ENCODE measurements at regions not wholly inside any gene's neighbourhood (a gene's known extent, or its start where the extent isn't known, plus 50 kb on each side); places are given as distances from the start of the nearest gene placed in this dataset.

DNA sequence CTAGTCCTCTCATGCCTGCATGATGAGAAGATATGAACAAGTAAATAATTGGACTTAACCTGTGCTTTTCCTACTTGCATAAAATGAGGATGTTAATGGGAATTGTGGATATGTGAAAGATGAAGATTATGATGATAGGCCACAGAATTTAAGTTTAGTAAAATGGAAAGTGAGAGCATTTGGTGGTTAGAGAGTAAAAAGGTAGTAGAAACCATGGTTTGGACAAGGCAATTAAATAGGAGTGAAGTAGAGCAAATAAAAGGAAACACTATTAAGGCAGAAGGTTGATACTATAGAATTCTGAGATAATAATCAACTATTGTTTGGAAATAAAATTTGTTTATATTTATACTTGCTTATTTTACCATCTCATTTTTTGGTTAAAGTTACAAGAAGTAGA lies 1162.5 kb downstream of the MRPL39 start:
- no peak for DNase-seq (ENCODE audit: low read depth, low spot score)
- dilution Hi-C loops (cut with MboI; ENCODE audit: extremely low pct_ligation_motif_present, low sequenced_read_pairs): no loop called here
- H3K27ac ChIP-seq (ENCODE audit: control insufficient read depth, insufficient read depth, low read length): no peak overlapping the region

DNA sequence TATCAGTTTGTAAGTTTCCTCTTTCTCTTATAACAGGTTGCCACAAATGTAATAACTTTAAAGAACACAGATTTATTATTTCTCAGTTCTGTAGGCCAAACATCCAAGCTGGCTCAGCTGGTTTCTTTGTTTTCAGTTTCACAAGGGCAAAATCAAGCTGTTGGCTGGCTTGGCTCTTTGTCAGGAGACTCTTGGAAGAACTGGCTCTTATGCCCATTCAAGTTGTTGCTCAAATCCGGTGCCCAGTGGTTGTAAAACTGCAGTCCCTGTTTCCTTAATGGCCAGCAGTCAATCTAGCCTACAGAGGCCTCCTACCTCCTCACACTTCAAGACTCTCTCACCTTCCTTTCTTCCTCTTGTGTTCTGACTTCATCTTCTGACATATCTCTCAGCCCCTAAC lies 1171.0 kb downstream of the MRPL39 start:
- Histone ChIP-seq H3K79me2 (ENCODE audit: control insufficient read depth, insufficient read depth, low read length) (no peaks in the 10 kb centered on the region), H3K4me2 (ENCODE audit: control insufficient read depth, extremely low read depth, insufficient read depth, low read depth, low read length) (no peak overlapping the region), H3K9me3 (ENCODE audit: control insufficient read depth, low read depth, low read length) (no peaks in the 10 kb centered on the region), H4K20me1 (ENCODE audit: control insufficient read depth, extremely low read depth, insufficient read depth, low read length) (no peaks in the 10 kb centered on the region), H3K4me1 (ENCODE audit: control insufficient read depth, extremely low read depth, insufficient read depth, low read length) (no peaks in the 10 kb centered on the region), H3K36me3 (ENCODE audit: control insufficient read depth in 2 of 2, extremely low read depth in 1 of 2, insufficient read depth in 2 of 2, low read length in 2 of 2) (no peaks in the 10 kb centered on the region), H3K9ac (ENCODE audit: control insufficient read depth, extremely low read depth, insufficient read depth, low read length) (no peak overlapping the region), H2AFZ (ENCODE audit: control insufficient read depth, low read length) (no peak overlapping the region), H3K9me1 (ENCODE audit: control insufficient read depth, extremely low read depth, insufficient read depth, low read length) (no peaks in the 10 kb centered on the region), H3K27ac (ENCODE audit: control insufficient read depth, insufficient read depth, low read length) (no peak overlapping the region), H3K27me3 (ENCODE audit: control insufficient read depth, extremely low read depth, insufficient read depth, low read length) (no peaks in the 10 kb centered on the region), H3K4me3 (ENCODE audit: control insufficient read depth in 2 of 3, extremely low read depth in 1 of 3, insufficient read depth in 2 of 3, low read depth in 1 of 3, low read length in 3 of 3) (no peak overlapping the region)
- dilution Hi-C loops (cut with MboI; ENCODE audit: extremely low pct_ligation_motif_present, low sequenced_read_pairs): no loop called here
- no peak for DNase-seq (ENCODE audit: low read depth, low spot score)
- FAIRE-seq: no peak
- no peak for TF ChIP-seq EZH2 (IDR thresholded peaks at IDR 0.05; ENCODE audit: low read length)
- TF ChIP-seq, protein P1, sequence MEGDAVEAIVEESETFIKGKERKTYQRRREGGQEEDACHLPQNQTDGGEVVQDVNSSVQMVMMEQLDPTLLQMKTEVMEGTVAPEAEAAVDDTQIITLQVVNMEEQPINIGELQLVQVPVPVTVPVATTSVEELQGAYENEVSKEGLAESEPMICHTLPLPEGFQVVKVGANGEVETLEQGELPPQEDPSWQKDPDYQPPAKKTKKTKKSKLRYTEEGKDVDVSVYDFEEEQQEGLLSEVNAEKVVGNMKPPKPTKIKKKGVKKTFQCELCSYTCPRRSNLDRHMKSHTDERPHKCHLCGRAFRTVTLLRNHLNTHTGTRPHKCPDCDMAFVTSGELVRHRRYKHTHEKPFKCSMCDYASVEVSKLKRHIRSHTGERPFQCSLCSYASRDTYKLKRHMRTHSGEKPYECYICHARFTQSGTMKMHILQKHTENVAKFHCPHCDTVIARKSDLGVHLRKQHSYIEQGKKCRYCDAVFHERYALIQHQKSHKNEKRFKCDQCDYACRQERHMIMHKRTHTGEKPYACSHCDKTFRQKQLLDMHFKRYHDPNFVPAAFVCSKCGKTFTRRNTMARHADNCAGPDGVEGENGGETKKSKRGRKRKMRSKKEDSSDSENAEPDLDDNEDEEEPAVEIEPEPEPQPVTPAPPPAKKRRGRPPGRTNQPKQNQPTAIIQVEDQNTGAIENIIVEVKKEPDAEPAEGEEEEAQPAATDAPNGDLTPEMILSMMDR (optimal IDR thresholded peaks at IDR 0.05 in 1 of 3, IDR thresholded peaks at IDR 0.05 in 1 of 3, conservative IDR thresholded peaks at IDR 0.05 in 1 of 3; ENCODE audit: extremely low read depth in 1 of 3, insufficient read depth in 2 of 3, low read length in 3 of 3): no peak

More for the DNA sequence above, 1162.5 kb downstream of the MRPL39 start:
- Histone ChIP-seq H4K20me1 (ENCODE audit: control insufficient read depth, extremely low read depth, insufficient read depth, low read length) (no peaks in the 10 kb centered on the region), H3K9me1 (ENCODE audit: control insufficient read depth, extremely low read depth, insufficient read depth, low read length) (no peaks in the 10 kb centered on the region), H3K27me3 (ENCODE audit: control insufficient read depth, extremely low read depth, insufficient read depth, low read length) (no peaks in the 10 kb centered on the region), H3K36me3 (ENCODE audit: control insufficient read depth in 2 of 2, extremely low read depth in 1 of 2, insufficient read depth in 2 of 2, low read length in 2 of 2) (no peaks in the 10 kb centered on the region), H3K4me3 (ENCODE audit: control insufficient read depth in 2 of 3, extremely low read depth in 1 of 3, insufficient read depth in 2 of 3, low read depth in 1 of 3, low read length in 3 of 3) (no peak overlapping the region), H2AFZ (ENCODE audit: control insufficient read depth, low read length) (no peak overlapping the region), H3K9ac (ENCODE audit: control insufficient read depth, extremely low read depth, insufficient read depth, low read length) (no peak overlapping the region), H3K79me2 (ENCODE audit: control insufficient read depth, insufficient read depth, low read length) (no peaks in the 10 kb centered on the region), H3K4me2 (ENCODE audit: control insufficient read depth, extremely low read depth, insufficient read depth, low read depth, low read length) (no peak overlapping the region), H3K4me1 (ENCODE audit: control insufficient read depth, extremely low read depth, insufficient read depth, low read length) (no peaks in the 10 kb centered on the region), H3K9me3 (ENCODE audit: control insufficient read depth, low read depth, low read length) (no peaks in the 10 kb centered on the region)
- FAIRE-seq: no peak
- TF ChIP-seq, protein P1 (optimal IDR thresholded peaks at IDR 0.05 in 1 of 3, IDR thresholded peaks at IDR 0.05 in 1 of 3, conservative IDR thresholded peaks at IDR 0.05 in 1 of 3; ENCODE audit: extremely low read depth in 1 of 3, insufficient read depth in 2 of 3, low read length in 3 of 3): no peak
- TF ChIP-seq EZH2 (IDR thresholded peaks at IDR 0.05; ENCODE audit: low read length): no peak

Measured in keratinocyte (primary cell).